HEK293 (cell line): ENCODE measurements at regions not wholly inside any gene's neighbourhood (a gene's known extent, or its start where the extent isn't known, plus 50 kb on each side); places are given as distances from the start of the nearest gene placed in this dataset.

Experiments used
- CTCF ChIP-seq: fragments of 450-650 bp; formaldehyde crosslinking; IDR thresholded peaks from 2 replicates; pipeline ENCODE4 v1.5.1; 2016; ENCODE audit warnings: missing biosample characterization, missing genetic modification characterization
- MYNN ChIP-seq: fragments of 450-650 bp; formaldehyde crosslinking; IDR thresholded peaks from 2 replicates; pipeline ENCODE4 v1.5.1; 2016; ENCODE audit warnings: missing biosample characterization, missing genetic modification characterization, borderline replicate concordance
- MZF1 ChIP-seq: fragments of 450-650 bp; formaldehyde crosslinking; IDR thresholded peaks from 2 replicates; pipeline ENCODE4 v1.5.1; 2017; ENCODE audit warnings: missing biosample characterization, missing genetic modification characterization, borderline replicate concordance
- ZEB2 ChIP-seq: fragments of 450-650 bp; formaldehyde crosslinking; IDR thresholded peaks from 2 replicates; pipeline ENCODE4 v1.5.1; 2016; ENCODE audit warnings: missing biosample characterization, missing genetic modification characterization
- ZNF221 ChIP-seq: fragments of 450-650 bp; formaldehyde crosslinking; IDR thresholded peaks from 2 replicates; pipeline ENCODE4 v1.5.1; 2017; ENCODE audit warnings: missing biosample characterization, missing genetic modification characterization, borderline replicate concordance

- TF ChIP-seq CTCF (no peak), MZF1 (tag by site-specific recombination) (no peak), ZNF221 (tag by site-specific recombination) (no peak), ZEB2 (tag by site-specific recombination) (no peak), MYNN (tag by site-specific recombination) (no peak)
Observed at GRCh38 chr2:185417111-185417510, 321.5 kb upstream of the FSIP2 start.
